SU-DHL-6 (cell line): ENCODE measurements at regions not wholly inside any gene's neighbourhood (a gene's known extent, or its start where the extent isn't known, plus 50 kb on each side); places are given as distances from the start of the nearest gene placed in this dataset.

ENCODE experiments used
- CTCF ChIP-seq: fragments of 200-600 bp; sonication (generic); IDR thresholded peaks from one replicate; pipeline ENCODE4 v1.5.1; 2017; ENCODE audit warnings: antibody characterized with exemption, mild to moderate bottlenecking, low read length, moderate library complexity; ENCODE audit not compliant: insufficient read depth, poor library complexity, severe bottlenecking
- EZH2phosphoT487 ChIP-seq: fragments of 200-600 bp; sonication (generic), shearing (Covaris generic); conservative IDR thresholded peaks from 2 replicates; pipeline ENCODE4 v1.6.1; 2018; ENCODE audit warnings: mild to moderate bottlenecking, antibody characterized with exemption, low read length, moderate library complexity, mixed read lengths

- no peak for TF ChIP-seq CTCF
- no peak for TF ChIP-seq EZH2phosphoT487
These were observed 766.1 kb upstream of the IGFBP3 start for GRCh38 chr7:46687203-46687602.
